ENCODE measurements at regions not wholly inside any gene's neighbourhood (a gene's known extent, or its start where the extent isn't known, plus 50 kb on each side); places are given as distances from the start of the nearest gene placed in this dataset.
"Not testable (repeated sequence)": the region's sequence is repeated elsewhere in the genome, so short reads cannot be mapped to it uniquely, and the experiment has no call there.

- H3K4me3 ChIP-seq (ENCODE audit: insufficient read depth, low read depth, low read length), result no peak overlapping the region
- no peaks in the 10 kb centered on the region for H3K27me3 ChIP-seq (ENCODE audit: control insufficient read depth, insufficient read depth, low read length, poor library complexity, severe bottlenecking)
- no peaks in the 10 kb centered on the region for H3K4me1 ChIP-seq (ENCODE audit: control insufficient read depth, insufficient read depth, low read length)
- no peaks in the 10 kb centered on the region for H3K36me3 ChIP-seq (ENCODE audit: control insufficient read depth, insufficient read depth, low read length)
- H3K9me3 ChIP-seq (ENCODE audit: control insufficient read depth, low read length), result no peaks in the 10 kb centered on the region
- H3K27ac ChIP-seq (ENCODE audit: insufficient read depth, low read depth, low read length, poor library complexity, severe bottlenecking), result no peak overlapping the region
- WGBS, 2 experiments, result 90 to 91% methylated on average over 5 of the region's 5 CpGs
Observed at GRCh38 chr2:195447323-195447975, 209.6 kb upstream of the SLC39A10 start.

- no peaks in the 10 kb centered on the region for H3K9me3 ChIP-seq (ENCODE audit: control insufficient read depth, low read length)
- WGBS, 2 experiments, result 71 to 79% methylated on average over 1 of the region's 1 CpG
- no peaks in the 10 kb centered on the region for H3K36me3 ChIP-seq (ENCODE audit: control insufficient read depth, insufficient read depth, low read length)
- H3K27me3 ChIP-seq (ENCODE audit: control insufficient read depth, insufficient read depth, low read length, poor library complexity, severe bottlenecking), result no peaks in the 10 kb centered on the region
- no peak overlapping the region for H3K27ac ChIP-seq (ENCODE audit: insufficient read depth, low read depth, low read length, poor library complexity, severe bottlenecking)
- H3K4me1 ChIP-seq (ENCODE audit: control insufficient read depth, insufficient read depth, low read length), result no peaks in the 10 kb centered on the region
- no peak overlapping the region for H3K4me3 ChIP-seq (ENCODE audit: insufficient read depth, low read depth, low read length)
Observed at GRCh38 chr2:195445639-195446038, 211.4 kb upstream of the SLC39A10 start.

GRCh38 chr2:195443926-195444325 lies 213.1 kb upstream of the SLC39A10 start:
- H3K36me3 ChIP-seq (ENCODE audit: control insufficient read depth, insufficient read depth, low read length), result no peaks in the 10 kb centered on the region

GRCh38 chr2:195442458-195443175 lies 214.4 kb upstream of the SLC39A10 start:
- H3K4me3 ChIP-seq (ENCODE audit: insufficient read depth, low read depth, low read length), result no peak overlapping the region
- H3K27me3 ChIP-seq (ENCODE audit: control insufficient read depth, insufficient read depth, low read length, poor library complexity, severe bottlenecking), result no peaks in the 10 kb centered on the region
- no peak overlapping the region for H3K27ac ChIP-seq (ENCODE audit: insufficient read depth, low read depth, low read length, poor library complexity, severe bottlenecking)
- H3K4me1 ChIP-seq (ENCODE audit: control insufficient read depth, insufficient read depth, low read length), result no peaks in the 10 kb centered on the region
- H3K9me3 ChIP-seq (ENCODE audit: control insufficient read depth, low read length), result no peaks in the 10 kb centered on the region
- no peaks in the 10 kb centered on the region for H3K36me3 ChIP-seq (ENCODE audit: control insufficient read depth, insufficient read depth, low read length)
- WGBS, 2 experiments, result 92 to 100% methylated on average over 2 to 3 of the region's 3 CpGs

More at GRCh38 chr2:195443926-195444325, 213.1 kb upstream of the SLC39A10 start:
- Histone ChIP-seq H3K27me3 (ENCODE audit: control insufficient read depth, insufficient read depth, low read length, poor library complexity, severe bottlenecking) (no peaks in the 10 kb centered on the region), H3K4me3 (ENCODE audit: insufficient read depth, low read depth, low read length) (no peak overlapping the region), H3K9me3 (ENCODE audit: control insufficient read depth, low read length) (no peaks in the 10 kb centered on the region), H3K27ac (ENCODE audit: insufficient read depth, low read depth, low read length, poor library complexity, severe bottlenecking) (no peak overlapping the region), H3K4me1 (ENCODE audit: control insufficient read depth, insufficient read depth, low read length) (no peaks in the 10 kb centered on the region)
- 90% methylated on average over 2 of the region's 2 CpGs; no CpG with 5 or more reads in 1 of the 2 experiments for WGBS, 2 experiments

GRCh38 chr2:195438692-195439091 lies 218.3 kb upstream of the SLC39A10 start:
- H3K4me1 ChIP-seq (ENCODE audit: control insufficient read depth, insufficient read depth, low read length), result no peaks in the 10 kb centered on the region
- H3K27me3 ChIP-seq (ENCODE audit: control insufficient read depth, insufficient read depth, low read length, poor library complexity, severe bottlenecking), result no peaks in the 10 kb centered on the region
- no peak overlapping the region for H3K4me3 ChIP-seq (ENCODE audit: insufficient read depth, low read depth, low read length)
- no peak overlapping the region for H3K27ac ChIP-seq (ENCODE audit: insufficient read depth, low read depth, low read length, poor library complexity, severe bottlenecking)
- 96 to 98% methylated on average over 7 of the region's 7 CpGs for WGBS, 2 experiments
- no peaks in the 10 kb centered on the region for H3K9me3 ChIP-seq (ENCODE audit: control insufficient read depth, low read length)
- no peaks in the 10 kb centered on the region for H3K36me3 ChIP-seq (ENCODE audit: control insufficient read depth, insufficient read depth, low read length)

- Histone ChIP-seq H3K9me3 (ENCODE audit: control insufficient read depth, low read length) (no peaks in the 10 kb centered on the region), H3K27me3 (ENCODE audit: control insufficient read depth, insufficient read depth, low read length, poor library complexity, severe bottlenecking) (no peaks in the 10 kb centered on the region), H3K27ac (ENCODE audit: insufficient read depth, low read depth, low read length, poor library complexity, severe bottlenecking) (no peak overlapping the region), H3K4me1 (ENCODE audit: control insufficient read depth, insufficient read depth, low read length) (no peaks in the 10 kb centered on the region), H3K36me3 (ENCODE audit: control insufficient read depth, insufficient read depth, low read length) (no peaks in the 10 kb centered on the region), H3K4me3 (ENCODE audit: insufficient read depth, low read depth, low read length) (no peak overlapping the region)
- 96% methylated on average over 18 of the region's 18 CpGs for WGBS, 2 experiments
Observed at GRCh38 chr2:195437521-195437920, 219.5 kb upstream of the SLC39A10 start.

- Histone ChIP-seq H3K4me3 (ENCODE audit: insufficient read depth, low read depth, low read length) (no peak overlapping the region), H3K27ac (ENCODE audit: insufficient read depth, low read depth, low read length, poor library complexity, severe bottlenecking) (no peak overlapping the region)
- 78 to 86% methylated on average over 1 of the region's 1 CpG for WGBS, 2 experiments
Observed at GRCh38 chr2:195434346-195434745, 222.7 kb upstream of the SLC39A10 start.

GRCh38 chr2:195433729-195434128 lies 223.3 kb upstream of the SLC39A10 start:
- not testable (repeated sequence) for H3K36me3 ChIP-seq (ENCODE audit: control insufficient read depth, insufficient read depth, low read length); H3K9me3 ChIP-seq (ENCODE audit: control insufficient read depth, low read length); H3K4me1 ChIP-seq (ENCODE audit: control insufficient read depth, insufficient read depth, low read length); H3K27ac ChIP-seq (ENCODE audit: insufficient read depth, low read depth, low read length, poor library complexity, severe bottlenecking); H3K4me3 ChIP-seq (ENCODE audit: insufficient read depth, low read depth, low read length); H3K27me3 ChIP-seq (ENCODE audit: control insufficient read depth, insufficient read depth, low read length, poor library complexity, severe bottlenecking)
- 57 to 69% methylated on average over 2 of the region's 2 CpGs for WGBS, 2 experiments

More at GRCh38 chr2:195434346-195434745, 222.7 kb upstream of the SLC39A10 start:
- Histone ChIP-seq H3K9me3 (ENCODE audit: control insufficient read depth, low read length) (no peaks in the 10 kb centered on the region), H3K4me1 (ENCODE audit: control insufficient read depth, insufficient read depth, low read length) (no peaks in the 10 kb centered on the region), H3K27me3 (ENCODE audit: control insufficient read depth, insufficient read depth, low read length, poor library complexity, severe bottlenecking) (no peaks in the 10 kb centered on the region), H3K36me3 (ENCODE audit: control insufficient read depth, insufficient read depth, low read length) (no peaks in the 10 kb centered on the region)

- no peak overlapping the region for H3K4me3 ChIP-seq (ENCODE audit: insufficient read depth, low read depth, low read length)
- no peaks in the 10 kb centered on the region for H3K9me3 ChIP-seq (ENCODE audit: control insufficient read depth, low read length)
- no peak overlapping the region for H3K27ac ChIP-seq (ENCODE audit: insufficient read depth, low read depth, low read length, poor library complexity, severe bottlenecking)
- 87 to 92% methylated on average over 2 to 3 of the region's 3 CpGs for WGBS, 2 experiments
- H3K27me3 ChIP-seq (ENCODE audit: control insufficient read depth, insufficient read depth, low read length, poor library complexity, severe bottlenecking), result no peaks in the 10 kb centered on the region
- no peaks in the 10 kb centered on the region for H3K4me1 ChIP-seq (ENCODE audit: control insufficient read depth, insufficient read depth, low read length)
- no peaks in the 10 kb centered on the region for H3K36me3 ChIP-seq (ENCODE audit: control insufficient read depth, insufficient read depth, low read length)
Observed at GRCh38 chr2:195428673-195429072, 228.4 kb upstream of the SLC39A10 start.

- 88% methylated on average over 1 of the region's 1 CpG; no CpG with 5 or more reads in 1 of the 2 experiments for WGBS, 2 experiments
Observed at GRCh38 chr2:195425328-195425727, 231.7 kb upstream of the SLC39A10 start.

More at GRCh38 chr2:195425328-195425727, 231.7 kb upstream of the SLC39A10 start:
- Histone ChIP-seq H3K9me3 (ENCODE audit: control insufficient read depth, low read length) (no peaks in the 10 kb centered on the region), H3K4me1 (ENCODE audit: control insufficient read depth, insufficient read depth, low read length) (no peaks in the 10 kb centered on the region), H3K36me3 (ENCODE audit: control insufficient read depth, insufficient read depth, low read length) (no peaks in the 10 kb centered on the region), H3K4me3 (ENCODE audit: insufficient read depth, low read depth, low read length) (no peak overlapping the region), H3K27ac (ENCODE audit: insufficient read depth, low read depth, low read length, poor library complexity, severe bottlenecking) (no peak overlapping the region), H3K27me3 (ENCODE audit: control insufficient read depth, insufficient read depth, low read length, poor library complexity, severe bottlenecking) (no peaks in the 10 kb centered on the region)
